ENCODE measurements at regions not wholly inside any gene's neighbourhood (a gene's known extent, or its start where the extent isn't known, plus 50 kb on each side); places are given as distances from the start of the nearest gene placed in this dataset.

GRCh38 chr2:54065411-54065810 is 50.0 kb upstream of the ACYP2 start:
- TF ChIP-seq CTCF (IDR thresholded peaks at IDR 0.05; ENCODE audit: insufficient read depth, low read depth, low read length), result no peak
- no peak overlapping the region for H3K4me3 ChIP-seq (ENCODE audit: low read depth, low read length)

GRCh38 chr2:54063967-54064535 is 51.4 kb upstream of the ACYP2 start:
- no peak overlapping the region for H3K4me3 ChIP-seq (ENCODE audit: low read depth, low read length)
- TF ChIP-seq CTCF (IDR thresholded peaks at IDR 0.05; ENCODE audit: insufficient read depth, low read depth, low read length), result no peak
- DNase-seq (ENCODE audit: low read depth), result no peak

More at GRCh38 chr2:54065411-54065810, 50.0 kb upstream of the ACYP2 start:
- peak; percentile 33 for DNase-seq (ENCODE audit: low read depth)

- DNase-seq (ENCODE audit: low read depth), result no peak
- H3K4me3 ChIP-seq (ENCODE audit: low read depth, low read length), result no peak overlapping the region
- no peak for TF ChIP-seq CTCF (IDR thresholded peaks at IDR 0.05; ENCODE audit: insufficient read depth, low read depth, low read length)
Observed at GRCh38 chr2:54062401-54062800, 53.0 kb upstream of the ACYP2 start.

GRCh38 chr2:54061272-54061671 is 54.1 kb upstream of the ACYP2 start:
- DNase-seq (ENCODE audit: low read depth), result no peak
- TF ChIP-seq CTCF (IDR thresholded peaks at IDR 0.05; ENCODE audit: insufficient read depth, low read depth, low read length), result no peak
- no peak overlapping the region for H3K4me3 ChIP-seq (ENCODE audit: low read depth, low read length)

- DNase-seq (ENCODE audit: low read depth), result no peak
- H3K4me3 ChIP-seq (ENCODE audit: low read depth, low read length), result no peak overlapping the region
- TF ChIP-seq CTCF (IDR thresholded peaks at IDR 0.05; ENCODE audit: insufficient read depth, low read depth, low read length), result no peak
Observed at GRCh38 chr2:54059986-54060385, 55.4 kb upstream of the ACYP2 start.

GRCh38 chr2:54059504-54059903 is 55.9 kb upstream of the ACYP2 start:
- TF ChIP-seq CTCF (IDR thresholded peaks at IDR 0.05; ENCODE audit: insufficient read depth, low read depth, low read length), result no peak
- no peak overlapping the region for H3K4me3 ChIP-seq (ENCODE audit: low read depth, low read length)
- no peak for DNase-seq (ENCODE audit: low read depth)

GRCh38 chr2:54058449-54058848 is 57.0 kb upstream of the ACYP2 start:
- TF ChIP-seq CTCF (IDR thresholded peaks at IDR 0.05; ENCODE audit: insufficient read depth, low read depth, low read length), result no peak
- no peak overlapping the region for H3K4me3 ChIP-seq (ENCODE audit: low read depth, low read length)
- no peak for DNase-seq (ENCODE audit: low read depth)
